ENCODE measurements at regions not wholly inside any gene's neighbourhood (a gene's known extent, or its start where the extent isn't known, plus 50 kb on each side); places are given as distances from the start of the nearest gene placed in this dataset.

- Mint-ChIP-seq H3K36me3 (no peaks in the 10 kb centered on the region), H3K9me3 (no peaks in the 10 kb centered on the region), H3K27ac (no peak overlapping the region), H3K4me3 (no peak overlapping the region), H3K4me1 (no peaks in the 10 kb centered on the region)
- DNase-seq (ENCODE audit: low spot score in 2 of 2) (no peak), ATAC-seq (no peak)
Measured at GRCh38 chr6:133645966-133646740, 242.8 kb upstream of the TCF21 start.

DNA sequence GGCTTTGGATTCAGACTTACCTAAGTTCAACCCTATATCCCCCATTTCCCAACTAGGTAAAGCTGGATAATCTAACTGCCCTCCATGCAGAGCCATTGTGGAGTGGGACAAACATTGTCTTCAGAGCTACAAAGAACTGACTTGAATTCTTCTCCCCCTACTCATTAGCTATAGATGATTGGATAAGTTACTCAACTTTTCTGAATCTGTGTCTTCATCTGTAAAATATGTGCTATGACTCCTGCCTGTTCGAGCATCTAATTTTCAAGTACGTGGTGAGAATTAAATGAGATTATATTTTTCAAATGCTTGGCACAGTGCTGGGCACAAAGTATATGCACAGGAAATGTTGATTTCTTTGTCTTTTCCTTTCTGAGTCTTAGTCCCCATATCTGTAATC, 240.3 kb upstream of the TCF21 start:
- H3K4me1 Mint-ChIP-seq: no peaks in the 10 kb centered on the region
- no peaks in the 10 kb centered on the region for H3K36me3 Mint-ChIP-seq
- no peak overlapping the region for H3K27ac Mint-ChIP-seq
- DNase-seq (ENCODE audit: low spot score in 2 of 2) (no peak), ATAC-seq (no peak)
- H3K9me3 Mint-ChIP-seq: no peaks in the 10 kb centered on the region
- no peak overlapping the region for H3K4me3 Mint-ChIP-seq

DNA sequence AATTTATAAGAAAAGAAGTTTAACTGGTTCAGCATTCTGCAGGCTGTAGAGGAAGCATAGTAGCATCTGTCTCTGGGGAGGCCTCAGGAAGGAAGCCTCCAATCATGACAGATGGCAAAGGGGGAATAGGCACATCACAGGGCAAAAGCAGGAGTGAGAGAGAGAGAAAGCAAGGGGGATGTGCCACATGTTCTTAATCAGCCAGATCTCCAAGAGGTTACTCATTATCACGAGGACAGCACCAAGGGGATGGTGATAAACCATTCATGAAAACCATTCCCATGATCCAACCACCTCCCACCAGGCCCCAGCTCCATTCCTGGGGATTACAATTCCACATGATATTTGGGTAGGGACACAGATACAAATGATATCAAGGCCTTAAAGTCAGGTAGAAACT, 217.5 kb upstream of the TCF21 start:
- H3K36me3 Mint-ChIP-seq: no peaks in the 10 kb centered on the region
- DNase-seq (ENCODE audit: low spot score in 2 of 2): no peak

DNA sequence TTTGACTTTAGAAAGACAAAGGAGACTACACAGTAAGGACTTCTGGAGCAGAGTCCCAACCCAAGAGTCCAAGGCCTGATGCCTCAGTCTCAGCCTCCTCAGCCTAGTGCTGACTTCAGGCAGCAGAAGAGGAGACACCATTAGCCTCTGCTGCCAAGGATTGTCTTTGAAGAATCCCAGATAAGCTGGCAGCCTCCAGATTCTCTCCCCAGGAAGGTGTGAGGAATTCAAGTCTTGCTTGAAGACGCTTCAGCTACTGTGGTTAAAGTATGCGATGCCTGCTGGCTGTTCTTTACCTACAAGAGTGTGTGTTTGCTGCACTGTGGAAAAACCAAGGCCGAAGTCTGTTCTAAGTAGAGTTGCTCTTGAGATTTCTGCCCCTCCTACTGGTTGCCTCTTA, 215.9 kb upstream of the TCF21 start:
- DNase-seq (ENCODE audit: low spot score in 2 of 2) (no peak), ATAC-seq (peak; percentile 21)
- no peak overlapping the region for H3K4me3 Mint-ChIP-seq
- no peaks in the 10 kb centered on the region for H3K4me1 Mint-ChIP-seq
- H3K9me3 Mint-ChIP-seq: no peaks in the 10 kb centered on the region
- H3K36me3 Mint-ChIP-seq: no peaks in the 10 kb centered on the region
- no peak overlapping the region for H3K27ac Mint-ChIP-seq

More for the DNA sequence above, 217.5 kb upstream of the TCF21 start:
- Mint-ChIP-seq H3K4me3 (no peak overlapping the region), H3K4me1 (no peaks in the 10 kb centered on the region), H3K9me3 (no peaks in the 10 kb centered on the region), H3K27ac (no peak overlapping the region)
- ATAC-seq: no peak

- Mint-ChIP-seq H3K9me3 (no peaks in the 10 kb centered on the region), H3K27ac (no peak overlapping the region), H3K4me3 (no peak overlapping the region), H3K4me1 (no peaks in the 10 kb centered on the region), H3K36me3 (no peaks in the 10 kb centered on the region)
- no peak for ATAC-seq
- DNase-seq (ENCODE audit: low spot score in 2 of 2): no peak
Measured at GRCh38 chr6:133674661-133675060, 214.3 kb upstream of the TCF21 start.

DNA sequence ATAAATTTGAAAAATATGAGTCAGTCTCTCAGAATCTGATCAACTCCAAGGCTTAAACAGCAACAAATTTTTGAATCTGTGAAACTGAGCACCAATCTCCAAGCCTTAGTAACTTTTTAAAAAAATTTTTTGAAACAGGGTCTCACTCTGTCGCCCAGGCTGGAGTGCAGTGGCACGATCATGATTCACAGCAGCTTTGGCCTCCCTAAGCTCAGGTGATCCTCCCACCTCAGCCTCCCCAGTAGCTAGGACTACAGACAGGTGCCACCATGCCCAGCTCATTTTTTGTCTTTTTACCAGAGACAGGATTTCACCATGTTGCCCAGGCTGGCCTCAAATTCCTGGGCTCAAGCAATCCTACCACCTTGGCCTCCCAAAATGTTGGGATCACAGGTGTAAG, 207.9 kb upstream of the TCF21 start:
- H3K36me3 Mint-ChIP-seq: no peaks in the 10 kb centered on the region
- no peak for DNase-seq (ENCODE audit: low spot score in 2 of 2)
- H3K4me3 Mint-ChIP-seq: no peak overlapping the region
- no peak overlapping the region for H3K27ac Mint-ChIP-seq
- no peaks in the 10 kb centered on the region for H3K4me1 Mint-ChIP-seq
- no peak for ATAC-seq
- H3K9me3 Mint-ChIP-seq: no peaks in the 10 kb centered on the region

DNA sequence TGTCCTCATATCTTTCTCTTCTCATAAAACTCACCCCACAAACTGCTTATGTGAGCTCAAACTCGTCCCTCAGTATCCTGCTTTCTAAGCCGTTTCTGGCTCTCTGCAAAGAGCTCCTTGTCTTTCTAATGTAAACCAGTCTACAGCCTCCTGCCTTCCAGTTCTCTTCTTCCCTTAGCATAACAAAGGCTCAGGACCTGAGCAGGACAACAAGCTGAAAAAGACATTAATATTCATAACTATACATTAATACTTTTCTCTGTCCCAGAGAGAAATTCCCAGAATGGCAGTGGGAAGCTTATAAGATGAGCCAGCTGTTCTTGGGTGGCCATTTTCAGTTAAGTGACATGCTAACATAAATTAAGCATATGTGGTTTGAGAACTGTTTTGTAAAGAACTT, 207.0 kb upstream of the TCF21 start:
- ATAC-seq: no peak
- Mint-ChIP-seq H3K4me1 (no peaks in the 10 kb centered on the region), H3K4me3 (no peak overlapping the region), H3K9me3 (no peaks in the 10 kb centered on the region), H3K36me3 (no peaks in the 10 kb centered on the region), H3K27ac (no peak overlapping the region)
- DNase-seq (ENCODE audit: low spot score in 2 of 2): no peak

GRCh38 chr6:133682506-133683307, 206.2 kb upstream of the TCF21 start:
- no peak overlapping the region for H3K4me3 Mint-ChIP-seq
- H3K27ac Mint-ChIP-seq: no peak overlapping the region
- ATAC-seq: no peak

DNA sequence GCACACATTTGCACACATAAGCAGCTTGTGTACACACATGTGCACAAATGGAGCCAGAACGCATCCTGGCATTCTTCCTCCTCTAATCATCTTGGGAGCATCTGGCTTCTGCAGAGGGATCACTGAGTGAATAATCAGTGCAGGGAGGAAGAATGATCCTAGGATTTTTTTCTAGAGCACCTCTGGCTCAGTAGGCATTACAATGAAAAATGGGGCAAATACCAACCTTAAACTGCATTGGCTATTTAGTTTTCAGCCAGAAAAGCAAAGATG, 205.7 kb upstream of the TCF21 start:
- no peaks in the 10 kb centered on the region for H3K9me3 Mint-ChIP-seq
- ATAC-seq (no peak), DNase-seq (ENCODE audit: low spot score in 2 of 2) (no peak)
- no peaks in the 10 kb centered on the region for H3K4me1 Mint-ChIP-seq
- H3K27ac Mint-ChIP-seq: no peak overlapping the region
- no peaks in the 10 kb centered on the region for H3K36me3 Mint-ChIP-seq
- H3K4me3 Mint-ChIP-seq: no peak overlapping the region

More at GRCh38 chr6:133682506-133683307, 206.2 kb upstream of the TCF21 start:
- Mint-ChIP-seq H3K4me1 (no peaks in the 10 kb centered on the region), H3K36me3 (no peaks in the 10 kb centered on the region), H3K9me3 (no peaks in the 10 kb centered on the region)
- DNase-seq (ENCODE audit: low spot score in 2 of 2): no peak

DNA sequence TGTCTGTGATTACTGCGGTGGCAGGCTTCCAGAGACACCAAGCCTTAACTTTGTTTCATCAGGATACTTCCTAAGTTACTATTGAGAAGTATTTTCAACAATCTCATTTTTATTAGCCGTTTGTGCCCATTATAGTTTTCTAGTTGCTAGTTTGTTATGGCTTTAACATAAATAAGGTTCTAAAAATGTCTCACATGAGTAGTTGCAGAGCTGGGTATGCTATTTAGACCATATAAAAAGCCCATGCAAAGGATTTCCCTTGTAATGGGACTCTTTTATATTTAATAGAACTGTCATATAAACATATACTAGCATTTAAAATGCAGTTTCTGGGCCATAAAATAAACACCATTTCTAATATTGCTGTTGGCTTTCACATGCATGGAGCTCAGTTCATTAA, 205.3 kb upstream of the TCF21 start:
- H3K4me1 Mint-ChIP-seq: no peaks in the 10 kb centered on the region
- ATAC-seq (no peak), DNase-seq (ENCODE audit: low spot score in 2 of 2) (no peak)
- no peak overlapping the region for H3K27ac Mint-ChIP-seq
- H3K9me3 Mint-ChIP-seq: no peaks in the 10 kb centered on the region
- no peak overlapping the region for H3K4me3 Mint-ChIP-seq
- H3K36me3 Mint-ChIP-seq: no peaks in the 10 kb centered on the region

DNA sequence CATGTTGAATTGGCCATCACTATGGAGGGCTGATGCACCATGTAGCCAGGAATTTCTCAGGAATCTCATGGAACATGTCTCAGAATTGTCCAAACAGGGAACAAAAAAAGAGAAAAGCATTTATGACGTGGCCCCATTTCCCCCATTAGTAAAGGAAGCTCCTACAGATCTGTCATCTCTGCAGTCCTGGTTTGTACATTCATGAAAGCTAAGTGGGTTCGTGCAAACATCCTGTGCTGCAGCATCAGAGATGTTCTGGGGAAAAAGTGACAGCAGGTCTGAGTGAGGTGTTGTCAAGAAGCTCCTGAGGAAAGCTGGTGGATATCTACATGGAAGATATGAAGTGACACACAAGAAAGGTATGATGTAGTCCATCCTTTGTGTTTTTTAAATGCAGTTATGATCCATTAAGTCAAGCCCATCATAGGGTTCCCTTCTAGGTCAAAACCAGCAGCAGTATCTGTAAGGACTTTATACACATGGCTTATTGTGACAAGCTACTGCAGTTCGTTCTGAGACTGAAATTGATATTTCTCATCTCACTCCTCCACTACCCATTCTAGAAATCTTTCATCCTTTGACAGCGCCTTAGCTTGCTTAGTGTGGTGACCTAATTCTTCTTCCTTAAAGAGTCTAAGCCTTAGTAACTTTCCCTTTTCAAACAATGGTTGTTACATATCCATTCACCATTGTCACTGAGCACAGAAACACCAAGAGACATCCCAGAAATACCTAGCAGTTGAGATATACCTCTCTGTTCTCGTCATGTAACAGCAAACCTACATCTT, 200.0 kb upstream of the TCF21 start:
- ATAC-seq (peak; percentile 84), DNase-seq (ENCODE audit: low spot score in 2 of 2) (no peak)
- H3K36me3 Mint-ChIP-seq: no peaks in the 10 kb centered on the region
- no peaks in the 10 kb centered on the region for H3K9me3 Mint-ChIP-seq
- H3K4me1 Mint-ChIP-seq: no peaks in the 10 kb centered on the region
- H3K27ac Mint-ChIP-seq: no peak overlapping the region
- H3K4me3 Mint-ChIP-seq: no peak overlapping the region

DNA sequence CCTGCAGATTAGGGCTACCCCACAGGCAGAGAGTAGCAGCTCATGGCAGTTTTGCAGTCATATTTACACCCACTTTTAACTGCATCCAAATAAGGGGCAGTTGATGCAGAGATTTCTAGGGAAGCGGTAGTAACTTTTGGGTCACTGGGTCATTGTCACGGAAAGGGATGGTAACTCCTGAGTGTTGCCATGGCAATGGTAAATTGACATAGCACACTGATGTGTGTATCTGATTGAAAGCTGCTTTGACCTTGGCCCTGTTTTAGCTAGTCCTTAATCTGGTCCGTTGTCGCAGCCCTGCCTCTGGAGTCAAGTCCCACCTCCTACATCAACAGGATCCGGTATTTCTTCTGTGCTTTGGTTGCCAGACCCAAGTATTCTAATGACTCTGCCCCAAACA, 199.1 kb upstream of the TCF21 start:
- Mint-ChIP-seq H3K9me3 (peaks cover 3% of the 10 kb centered on the region), H3K4me1 (no peaks in the 10 kb centered on the region), H3K27ac (no peak overlapping the region), H3K4me3 (no peak overlapping the region), H3K36me3 (no peaks in the 10 kb centered on the region)
- DNase-seq (ENCODE audit: low spot score in 2 of 2) (no peak), ATAC-seq (no peak)

DNA sequence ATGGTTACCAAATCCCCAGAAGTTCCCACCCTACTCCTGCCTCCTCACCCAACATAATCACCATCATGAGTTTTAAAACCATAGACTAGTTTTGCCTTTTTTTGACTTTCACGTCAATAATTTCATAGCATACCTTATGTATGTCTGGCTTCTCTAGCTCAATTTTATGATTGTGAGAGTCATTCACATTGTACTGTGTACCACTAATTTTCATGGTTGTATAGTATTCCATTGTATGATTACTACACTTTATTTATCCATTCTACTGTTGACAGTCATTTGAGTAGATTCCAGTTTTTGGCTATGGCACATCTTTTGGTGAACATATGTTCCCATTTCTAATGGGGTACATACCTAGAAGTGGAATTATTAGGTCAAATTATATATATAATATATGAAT, 195.3 kb upstream of the TCF21 start:
- no peak for ATAC-seq
- H3K27ac Mint-ChIP-seq: no peak overlapping the region
- no peak for DNase-seq (ENCODE audit: low spot score in 2 of 2)
- no peaks in the 10 kb centered on the region for H3K36me3 Mint-ChIP-seq
- H3K4me3 Mint-ChIP-seq: no peak overlapping the region
- H3K4me1 Mint-ChIP-seq: no peaks in the 10 kb centered on the region
- peaks cover 3% of the 10 kb centered on the region for H3K9me3 Mint-ChIP-seq

DNA sequence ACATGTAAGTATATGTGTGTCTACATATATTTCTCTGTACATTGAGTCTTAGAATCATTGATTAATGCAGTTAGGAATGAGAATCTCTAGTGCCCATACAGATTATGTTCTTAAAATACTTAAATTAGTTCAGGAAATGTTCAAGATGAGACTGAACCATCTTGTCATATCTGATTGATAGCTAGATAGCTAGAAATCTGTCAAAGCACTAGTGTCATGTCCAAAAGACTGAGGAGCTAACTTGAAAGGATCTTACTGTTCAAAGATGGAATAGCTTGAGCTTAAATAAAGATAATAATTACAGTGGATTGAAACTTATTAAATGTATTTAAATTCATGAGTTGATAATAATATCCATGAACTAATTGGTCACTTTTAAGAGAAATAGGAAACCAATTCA, 191.7 kb upstream of the TCF21 start:
- Mint-ChIP-seq H3K9me3 (peaks cover 6% of the 10 kb centered on the region), H3K36me3 (no peaks in the 10 kb centered on the region), H3K4me3 (no peak overlapping the region), H3K27ac (no peak overlapping the region), H3K4me1 (peaks cover 5% of the 10 kb centered on the region)
- no peak for ATAC-seq
- DNase-seq (ENCODE audit: low spot score in 2 of 2): no peak

- Mint-ChIP-seq H3K4me1 (peaks cover 5% of the 10 kb centered on the region), H3K36me3 (no peaks in the 10 kb centered on the region), H3K27ac (no peak overlapping the region), H3K4me3 (no peak overlapping the region), H3K9me3 (peaks cover 6% of the 10 kb centered on the region)
- ATAC-seq (no peak), DNase-seq (ENCODE audit: low spot score in 2 of 2) (no peak)
Measured at GRCh38 chr6:133697666-133698065, 191.2 kb upstream of the TCF21 start.

DNA sequence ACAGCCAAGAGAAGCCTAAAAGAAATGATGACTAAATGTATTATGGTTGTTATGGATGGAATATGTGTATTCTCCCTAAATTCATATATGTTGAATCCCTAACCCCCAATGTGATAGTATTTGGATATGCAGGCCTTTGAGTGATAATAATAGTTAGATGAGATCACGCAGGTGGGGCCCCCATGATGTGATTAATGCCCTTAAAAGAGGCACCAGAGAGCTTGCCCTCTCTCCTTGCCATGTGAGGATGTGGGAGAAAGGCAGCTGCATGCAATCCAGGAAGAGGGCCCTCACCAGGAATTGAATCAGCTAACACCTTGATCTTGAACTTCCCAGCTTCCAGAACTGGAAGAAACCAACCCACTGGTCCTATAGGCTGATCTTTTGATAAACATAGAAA, 190.6 kb upstream of the TCF21 start:
- no peak overlapping the region for H3K4me3 Mint-ChIP-seq
- ATAC-seq (no peak), DNase-seq (ENCODE audit: low spot score in 2 of 2) (no peak)
- H3K36me3 Mint-ChIP-seq: no peaks in the 10 kb centered on the region
- no peak overlapping the region for H3K27ac Mint-ChIP-seq
- H3K4me1 Mint-ChIP-seq: peaks cover 5% of the 10 kb centered on the region
- H3K9me3 Mint-ChIP-seq: peaks cover 6% of the 10 kb centered on the region

Measured in stimulated activated effector memory CD8-positive, alpha-beta T cell treated with anti-CD3 and anti-CD28 coated beads, Interleukin-12 subunit alpha, Interleukin-12 subunit beta, amount 100 ng/mL, for 72 hours (primary cell).